ENCODE measurements at regions not wholly inside any gene's neighbourhood (a gene's known extent, or its start where the extent isn't known, plus 50 kb on each side); places are given as distances from the start of the nearest gene placed in this dataset.

- Histone ChIP-seq H3K36me3 (ENCODE audit: control insufficient read depth in 4 of 4, insufficient read depth in 3 of 4, low read depth in 1 of 4, low read length in 3 of 4) (no peaks in the 10 kb centered on the region), H3K9me3 (ENCODE audit: control insufficient read depth in 4 of 4, low read length in 3 of 4) (no peaks in the 10 kb centered on the region), H3K27me3 (ENCODE audit: control insufficient read depth in 4 of 4, insufficient read depth in 4 of 4, low read length in 3 of 4) (no peaks in the 10 kb centered on the region), H3K4me1 (ENCODE audit: control insufficient read depth in 4 of 4, insufficient read depth in 4 of 4, low read length in 3 of 4) (peaks cover 0 to 12% (median 6%) of the 10 kb centered on the region in 4 donors), H3K9ac (ENCODE audit: low read depth in 1 of 2, low read length in 2 of 2) (no peak overlapping the region), H3K27ac (ENCODE audit: low read depth in 1 of 2, low read length in 2 of 2) (no peak overlapping the region), H3K4me3 (ENCODE audit: low read depth in 1 of 3, low read length in 3 of 3) (no peak overlapping the region)
- DNase-seq (ENCODE audit: low spot score), result no peak
- TF ChIP-seq RXRA (IDR thresholded peaks at IDR 0.05), result no peak
- 87% methylated on average over 9 of the region's 9 CpGs for WGBS
These were observed 159.9 kb upstream of the TNFAIP3 start for GRCh38 chr6:137707038-137707589.

GRCh38 chr6:137707590-137708360 is 159.3 kb upstream of the TNFAIP3 start:
- Histone ChIP-seq H3K27ac (ENCODE audit: low read depth in 1 of 2, low read length in 2 of 2) (peak overlapping the region; percentile 8 to 28), H3K36me3 (ENCODE audit: control insufficient read depth in 4 of 4, insufficient read depth in 3 of 4, low read depth in 1 of 4, low read length in 3 of 4) (no peaks in the 10 kb centered on the region), H3K27me3 (ENCODE audit: control insufficient read depth in 4 of 4, insufficient read depth in 4 of 4, low read length in 3 of 4) (no peaks in the 10 kb centered on the region), H3K9ac (ENCODE audit: low read depth in 1 of 2, low read length in 2 of 2) (peak overlapping the region in 1 of 2 donors; percentile 66), H3K9me3 (ENCODE audit: control insufficient read depth in 4 of 4, low read length in 3 of 4) (no peaks in the 10 kb centered on the region), H3K4me3 (ENCODE audit: low read depth in 1 of 3, low read length in 3 of 3) (no peak overlapping the region), H3K4me1 (ENCODE audit: control insufficient read depth in 4 of 4, insufficient read depth in 4 of 4, low read length in 3 of 4) (peaks cover 0 to 12% (median 6%) of the 10 kb centered on the region in 4 donors)
- TF ChIP-seq GABPA (IDR thresholded peaks at IDR 0.05 in 1 of 2, conservative IDR thresholded peaks at IDR 0.05 in 1 of 2) (no peak), SP1 (IDR thresholded peaks at IDR 0.05) (peak; percentile 62), RAD21 (IDR thresholded peaks at IDR 0.05) (peak; percentile 97 to 98), ATF3 (IDR thresholded peaks at IDR 0.05) (peak; percentile 49), HNF4A (conservative IDR thresholded peaks at IDR 0.05) (peak; percentile 71 to 79), HNF4G (IDR thresholded peaks at IDR 0.05) (peak; percentile 53), EGR1 (IDR thresholded peaks at IDR 0.05; ENCODE audit: low read depth in 2 of 2) (no peak), NR2F2 (IDR thresholded peaks at IDR 0.05) (no peak), JUND (IDR thresholded peaks at IDR 0.05) (peak in 1 of 2 donors; percentile 24), CTCF (IDR thresholded peaks at IDR 0.05; ENCODE audit: low read depth, low read length, missing input control) (peak; percentile 87), FOXA2 (IDR thresholded peaks at IDR 0.05) (peak; percentile 10), RXRA (IDR thresholded peaks at IDR 0.05) (peak; percentile 51 to 69), YY1 (IDR thresholded peaks at IDR 0.05) (peak; percentile 26), ZBTB33 (IDR thresholded peaks at IDR 0.05) (peak; percentile 17), REST (IDR thresholded peaks at IDR 0.05) (no peak), FOXA1 (IDR thresholded peaks at IDR 0.05) (no peak), TAF1 (conservative IDR thresholded peaks at IDR 0.05) (no peak), MAX (IDR thresholded peaks at IDR 0.05) (peak; percentile 31)
- DNase-seq (ENCODE audit: low spot score), result peak; percentile 38
- whole genome bisulfite sequencing, result 2% methylated on average over 13 of the region's 13 CpGs
